ENCODE measurements at regions not wholly inside any gene's neighbourhood (a gene's known extent, or its start where the extent isn't known, plus 50 kb on each side); places are given as distances from the start of the nearest gene placed in this dataset.
"Not testable (repeated sequence)": the region's sequence is repeated elsewhere in the genome, so short reads cannot be mapped to it uniquely, and the experiment has no call there.

GRCh38 chr4:116143198-116143597 lies 942.2 kb downstream of the TRAM1L1 start:
- no peak for DNase-seq (ENCODE audit: low spot score)

- DNase-seq (ENCODE audit: low spot score): no peak
These were observed 952.4 kb downstream of the TRAM1L1 start for GRCh38 chr4:116132946-116133345.

- no peak for DNase-seq (ENCODE audit: low spot score)
These were observed 958.6 kb downstream of the TRAM1L1 start for GRCh38 chr4:116126794-116127193.

- no peak for DNase-seq (ENCODE audit: low spot score)
These were observed 963.3 kb downstream of the TRAM1L1 start for GRCh38 chr4:116122124-116122523.

GRCh38 chr4:116118221-116118620 lies 967.2 kb downstream of the TRAM1L1 start:
- no peak for DNase-seq (ENCODE audit: low spot score)

GRCh38 chr4:116112861-116113260 lies 972.5 kb downstream of the TRAM1L1 start:
- not testable (repeated sequence) for DNase-seq (ENCODE audit: low spot score)

- DNase-seq (ENCODE audit: low spot score): no peak
These were observed 974.7 kb downstream of the TRAM1L1 start for GRCh38 chr4:116110713-116111112.

- DNase-seq (ENCODE audit: low spot score): no peak
These were observed 976.8 kb downstream of the TRAM1L1 start for GRCh38 chr4:116108606-116109005.

GRCh38 chr4:116101321-116101720 lies 984.1 kb downstream of the TRAM1L1 start:
- no peak for DNase-seq (ENCODE audit: low spot score)

- no peak for DNase-seq (ENCODE audit: low spot score)
These were observed 985.8 kb downstream of the TRAM1L1 start for GRCh38 chr4:116099596-116099995.

- DNase-seq (ENCODE audit: low spot score): not testable (repeated sequence)
These were observed 983.9 kb upstream of the NDST4 start for GRCh38 chr4:116097353-116097752.

- DNase-seq (ENCODE audit: low spot score): no peak
These were observed 979.5 kb upstream of the NDST4 start for GRCh38 chr4:116092961-116093360.

GRCh38 chr4:116088771-116089170 lies 975.4 kb upstream of the NDST4 start:
- no peak for DNase-seq (ENCODE audit: low spot score)

GRCh38 chr4:116082808-116083366 lies 969.5 kb upstream of the NDST4 start:
- DNase-seq (ENCODE audit: low spot score): no peak

- DNase-seq (ENCODE audit: low spot score): no peak
These were observed 959.6 kb upstream of the NDST4 start for GRCh38 chr4:116073051-116073450.

- no peak for DNase-seq (ENCODE audit: low spot score)
These were observed 956.9 kb upstream of the NDST4 start for GRCh38 chr4:116070283-116070682.

GRCh38 chr4:116066711-116067245 lies 953.4 kb upstream of the NDST4 start:
- DNase-seq (ENCODE audit: low spot score): no peak

GRCh38 chr4:116064331-116064730 lies 950.9 kb upstream of the NDST4 start:
- DNase-seq (ENCODE audit: low spot score): no peak

- no peak for DNase-seq (ENCODE audit: low spot score)
These were observed 945.9 kb upstream of the NDST4 start for GRCh38 chr4:116059361-116059760.

- DNase-seq (ENCODE audit: low spot score): no peak
These were observed 944.7 kb upstream of the NDST4 start for GRCh38 chr4:116058129-116058528.

- DNase-seq (ENCODE audit: low spot score): no peak
These were observed 942.7 kb upstream of the NDST4 start for GRCh38 chr4:116055857-116056827.

GRCh38 chr4:116027311-116027710 lies 913.9 kb upstream of the NDST4 start:
- DNase-seq (ENCODE audit: low spot score): no peak

Data from SK-N-DZ (cell line).